ENCODE measurements at regions not wholly inside any gene's neighbourhood (a gene's known extent, or its start where the extent isn't known, plus 50 kb on each side); places are given as distances from the start of the nearest gene placed in this dataset.

DNA sequence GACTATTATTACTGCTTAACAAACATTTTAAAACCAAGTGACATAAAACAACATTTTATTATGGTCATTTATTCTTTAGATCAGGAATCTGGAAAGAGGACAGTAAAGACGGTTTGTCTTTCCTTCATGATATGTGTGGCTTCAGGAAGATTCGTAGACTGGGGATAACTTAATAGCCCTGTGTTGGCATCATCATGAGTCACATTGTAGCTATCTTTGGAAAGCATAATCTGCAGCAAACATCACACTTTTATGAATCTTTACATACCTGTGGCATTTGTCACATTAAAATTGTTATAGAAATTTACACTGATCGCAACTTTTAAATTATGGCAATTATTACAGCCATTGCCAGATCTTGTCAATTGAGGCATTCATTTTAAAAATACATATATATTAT is 397.1 kb downstream of the NOVA1 start:
- Histone ChIP-seq H3K9me3 (ENCODE audit: low read depth) (no peaks in the 10 kb centered on the region), H3K79me2 (no peaks in the 10 kb centered on the region), H3K4me1 (ENCODE audit: insufficient read depth) (peaks cover 4% of the 10 kb centered on the region), H3K4me3 (no peak overlapping the region), H3K36me3 (replicated peaks; ENCODE audit: insufficient read depth, low read depth) (no peaks in the 10 kb centered on the region), H4K20me1 (ENCODE audit: insufficient read depth, poor library complexity, severe bottlenecking) (no peaks in the 10 kb centered on the region), H3K27me3 (peaks cover 17% of the 10 kb centered on the region), H3K9me2 (replicated peaks; ENCODE audit: insufficient read depth) (no peaks in the 10 kb centered on the region), H3K27ac (no peak overlapping the region), H3K4me2 (no peak overlapping the region), H2AFZ (no peak overlapping the region)
- no peak for DNase-seq (ENCODE audit: low spot score)
- 87% methylated on average over 3 of the region's 3 CpGs for WGBS (ENCODE audit: low lambda C conversion rate, missing lambda C conversion rate)
- TF ChIP-seq EZH2 (IDR thresholded peaks at IDR 0.05; ENCODE audit: borderline replicate concordance) (no peak), EZH2phosphoT487 (IDR thresholded peaks at IDR 0.05; ENCODE audit: low read depth, severe bottlenecking, unreplicated experiment) (no peak)
- TF ChIP-seq, protein P1, sequence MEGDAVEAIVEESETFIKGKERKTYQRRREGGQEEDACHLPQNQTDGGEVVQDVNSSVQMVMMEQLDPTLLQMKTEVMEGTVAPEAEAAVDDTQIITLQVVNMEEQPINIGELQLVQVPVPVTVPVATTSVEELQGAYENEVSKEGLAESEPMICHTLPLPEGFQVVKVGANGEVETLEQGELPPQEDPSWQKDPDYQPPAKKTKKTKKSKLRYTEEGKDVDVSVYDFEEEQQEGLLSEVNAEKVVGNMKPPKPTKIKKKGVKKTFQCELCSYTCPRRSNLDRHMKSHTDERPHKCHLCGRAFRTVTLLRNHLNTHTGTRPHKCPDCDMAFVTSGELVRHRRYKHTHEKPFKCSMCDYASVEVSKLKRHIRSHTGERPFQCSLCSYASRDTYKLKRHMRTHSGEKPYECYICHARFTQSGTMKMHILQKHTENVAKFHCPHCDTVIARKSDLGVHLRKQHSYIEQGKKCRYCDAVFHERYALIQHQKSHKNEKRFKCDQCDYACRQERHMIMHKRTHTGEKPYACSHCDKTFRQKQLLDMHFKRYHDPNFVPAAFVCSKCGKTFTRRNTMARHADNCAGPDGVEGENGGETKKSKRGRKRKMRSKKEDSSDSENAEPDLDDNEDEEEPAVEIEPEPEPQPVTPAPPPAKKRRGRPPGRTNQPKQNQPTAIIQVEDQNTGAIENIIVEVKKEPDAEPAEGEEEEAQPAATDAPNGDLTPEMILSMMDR (IDR thresholded peaks at IDR 0.05; ENCODE audit: poor library complexity), result no peak

DNA sequence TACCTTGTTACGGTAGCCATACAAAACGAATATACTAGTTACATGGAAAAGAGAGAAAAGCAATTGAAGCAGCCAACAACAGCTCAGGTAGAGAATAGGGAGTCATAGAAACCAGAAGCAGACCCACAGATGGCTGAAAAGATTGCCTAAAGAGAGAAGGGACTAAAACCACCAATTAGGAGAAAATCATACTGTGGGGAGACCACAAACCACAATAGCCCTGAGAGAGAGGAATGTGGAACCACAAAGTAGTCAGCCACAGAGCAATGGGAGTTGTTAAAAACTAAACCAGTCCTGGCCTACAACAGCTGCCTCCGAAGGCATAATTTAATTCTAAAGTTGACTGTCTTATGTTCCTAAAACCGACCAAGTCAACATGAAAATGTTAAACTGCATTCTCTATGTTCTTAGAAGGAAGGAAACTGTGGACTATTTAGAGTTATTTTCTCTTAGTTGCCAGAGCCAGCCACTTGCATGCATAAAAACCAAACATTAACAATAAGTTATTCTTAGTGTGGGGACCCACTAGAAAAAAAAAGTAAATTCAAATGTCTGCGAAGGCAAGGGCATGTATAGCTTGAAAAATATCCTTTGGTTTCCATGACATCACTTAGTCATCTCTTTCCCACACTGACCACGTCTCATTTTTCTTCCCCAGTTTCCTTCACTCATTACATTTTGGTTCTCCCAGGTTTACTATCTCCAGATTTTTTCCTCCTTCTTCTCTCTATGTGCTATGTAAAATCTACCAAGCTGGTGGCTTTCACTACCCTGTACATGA is 398.1 kb downstream of the NOVA1 start:
- H3K79me2 ChIP-seq, result no peaks in the 10 kb centered on the region
- peaks cover 7% of the 10 kb centered on the region for H3K27me3 ChIP-seq
- no peaks in the 10 kb centered on the region for H3K4me1 ChIP-seq (ENCODE audit: insufficient read depth)
- no peak for DNase-seq (ENCODE audit: low spot score)
- H2AFZ ChIP-seq, result no peak overlapping the region
- no peak overlapping the region for H3K4me2 ChIP-seq
- H3K9me3 ChIP-seq (ENCODE audit: low read depth), result no peaks in the 10 kb centered on the region
- WGBS (ENCODE audit: low lambda C conversion rate, missing lambda C conversion rate), result 86% methylated on average over 6 of the region's 6 CpGs
- H3K4me3 ChIP-seq, result no peak overlapping the region
- no peaks in the 10 kb centered on the region for H3K9me2 ChIP-seq (replicated peaks; ENCODE audit: insufficient read depth)
- TF ChIP-seq EZH2phosphoT487 (IDR thresholded peaks at IDR 0.05; ENCODE audit: low read depth, severe bottlenecking, unreplicated experiment) (no peak), EZH2 (IDR thresholded peaks at IDR 0.05; ENCODE audit: borderline replicate concordance) (no peak)
- TF ChIP-seq, protein P1 (IDR thresholded peaks at IDR 0.05; ENCODE audit: poor library complexity), result no peak
- H4K20me1 ChIP-seq (ENCODE audit: insufficient read depth, poor library complexity, severe bottlenecking), result no peaks in the 10 kb centered on the region
- no peak overlapping the region for H3K27ac ChIP-seq
- no peaks in the 10 kb centered on the region for H3K36me3 ChIP-seq (replicated peaks; ENCODE audit: insufficient read depth, low read depth)

DNA sequence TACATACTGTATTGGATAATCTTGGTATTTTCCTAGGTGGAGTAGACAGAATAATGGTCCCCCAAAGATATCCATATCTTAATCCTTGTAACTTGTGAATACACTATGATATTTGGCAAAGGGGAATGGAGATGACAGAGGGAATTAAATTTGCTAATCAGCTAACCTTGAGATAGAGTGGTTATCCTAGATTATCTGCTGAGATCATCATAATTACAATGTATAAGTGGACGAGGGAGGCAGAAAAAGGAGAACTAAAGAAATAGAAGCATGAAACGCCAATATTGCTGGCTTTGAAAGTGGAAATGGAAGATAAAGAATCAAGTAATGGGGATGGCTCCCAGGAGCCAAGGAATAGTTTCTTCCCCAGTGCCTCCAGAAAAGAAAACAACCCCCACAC is 398.7 kb downstream of the NOVA1 start:
- H3K27me3 ChIP-seq, result peaks cover 3% of the 10 kb centered on the region
- H3K9me2 ChIP-seq (replicated peaks; ENCODE audit: insufficient read depth), result no peaks in the 10 kb centered on the region
- no peaks in the 10 kb centered on the region for H3K4me1 ChIP-seq (ENCODE audit: insufficient read depth)
- no peaks in the 10 kb centered on the region for H3K36me3 ChIP-seq (replicated peaks; ENCODE audit: insufficient read depth, low read depth)
- H2AFZ ChIP-seq, result no peak overlapping the region
- no peaks in the 10 kb centered on the region for H4K20me1 ChIP-seq (ENCODE audit: insufficient read depth, poor library complexity, severe bottlenecking)
- no peak overlapping the region for H3K4me2 ChIP-seq
- 63% methylated on average over 2 of the region's 2 CpGs for WGBS (ENCODE audit: low lambda C conversion rate, missing lambda C conversion rate)
- no peak overlapping the region for H3K27ac ChIP-seq
- no peaks in the 10 kb centered on the region for H3K79me2 ChIP-seq
- TF ChIP-seq, protein P1 (IDR thresholded peaks at IDR 0.05; ENCODE audit: poor library complexity), result no peak
- TF ChIP-seq EZH2phosphoT487 (IDR thresholded peaks at IDR 0.05; ENCODE audit: low read depth, severe bottlenecking, unreplicated experiment) (no peak), EZH2 (IDR thresholded peaks at IDR 0.05; ENCODE audit: borderline replicate concordance) (no peak)
- H3K4me3 ChIP-seq, result no peak overlapping the region
- no peak for DNase-seq (ENCODE audit: low spot score)
- H3K9me3 ChIP-seq (ENCODE audit: low read depth), result no peaks in the 10 kb centered on the region

Measured in hepatocyte (in vitro differentiated cells).